Loucy (cell line): ENCODE measurements at regions not wholly inside any gene's neighbourhood (a gene's known extent, or its start where the extent isn't known, plus 50 kb on each side); places are given as distances from the start of the nearest gene placed in this dataset.

Experiments used
- H2AFZ ChIP-seq: fragments of 200-600 bp; sonication (generic); 2 replicates; pipeline ENCODE4 v1.6.0; 2016; ENCODE audit warnings: antibody characterized with exemption, mild to moderate bottlenecking, low read length, moderate library complexity
- H3F3A ChIP-seq: fragments of 200-600 bp; 2 replicates; pipeline ENCODE4 v1.6.0; 2016; ENCODE audit warnings: antibody characterized with exemption, low read depth, mild to moderate bottlenecking
- H3K27me3 ChIP-seq: fragments of 200-600 bp; sonication (generic); 2 replicates; pipeline ENCODE4 v1.6.1; 2014; ENCODE audit warnings: low read length, mild to moderate bottlenecking; ENCODE audit not compliant: insufficient read depth, poor library complexity, severe bottlenecking
- H3K36me3 ChIP-seq: fragments of 200-600 bp; sonication (generic); 2 replicates; pipeline ENCODE4 v1.6.1; 2016; ENCODE audit warnings: low read length; ENCODE audit not compliant: insufficient read depth
- H3K4me1 ChIP-seq: fragments of 200-600 bp; sonication (generic); 2 replicates; pipeline ENCODE4 v1.5.1; 2014; ENCODE audit warnings: low read length, mild to moderate bottlenecking; ENCODE audit not compliant: insufficient read depth, poor library complexity, severe bottlenecking
- H3K4me2 ChIP-seq: fragments of 200-600 bp; sonication (generic); 2 replicates; pipeline ENCODE4 v1.6.0; 2014; ENCODE audit warnings: antibody characterized with exemption, low read length, low read depth, mild to moderate bottlenecking; ENCODE audit not compliant: poor library complexity, severe bottlenecking
- H3K4me3 ChIP-seq: fragments of 200-600 bp; sonication (generic); 2 replicates; pipeline ENCODE4 v1.5.1; 2014; ENCODE audit warnings: low read length, mild to moderate bottlenecking, mixed read lengths; ENCODE audit not compliant: poor library complexity, severe bottlenecking
- H3K79me2 ChIP-seq: fragments of 200-600 bp; sonication (generic); 2 replicates; pipeline ENCODE4 v1.6.1; 2014; ENCODE audit warnings: low read length; ENCODE audit not compliant: insufficient read depth
- H3K9ac ChIP-seq: fragments of 200-600 bp; sonication (generic); 2 replicates; pipeline ENCODE4 v1.6.0; 2014; ENCODE audit warnings: mild to moderate bottlenecking, low read depth, low read length, moderate library complexity; ENCODE audit not compliant: poor library complexity, severe bottlenecking
- H3K9me2 ChIP-seq: fragments of 200-600 bp; sonication (generic); replicated peaks from 2 replicates; pipeline ENCODE4 v1.6.1; 2016; ENCODE audit warnings: low read depth, low read length, mixed read lengths
- H3K9me3 ChIP-seq: fragments of 200-600 bp; sonication (generic); 2 replicates; pipeline ENCODE4 v1.6.1; 2014; ENCODE audit warnings: mild to moderate bottlenecking, antibody characterized with exemption, low read length, low read depth; ENCODE audit not compliant: insufficient read depth
- H4K20me1 ChIP-seq: fragments of 200-600 bp; sonication (generic); 2 replicates; pipeline ENCODE4 v1.6.0; 2014; ENCODE audit warnings: antibody characterized with exemption, low read length, mild to moderate bottlenecking; ENCODE audit not compliant: insufficient read depth, poor library complexity, severe bottlenecking
- CTCF ChIP-seq: fragments of 200-600 bp; sonication (generic); conservative IDR thresholded peaks from 2 replicates; pipeline ENCODE4 v1.5.1; 2014; ENCODE audit warnings: mild to moderate bottlenecking, antibody characterized with exemption, low read length
- EZH2phosphoT487 ChIP-seq: fragments of 200-600 bp; IDR thresholded peaks from 2 replicates; pipeline ENCODE4 v1.6.1; 2018; ENCODE audit warnings: antibody characterized with exemption, mild to moderate bottlenecking, moderate library complexity, borderline replicate concordance

GRCh38 chr7:3134745-3135144 lies 91.1 kb upstream of the CARD11 start:
- Histone ChIP-seq H3K9me2 (no peaks in the 10 kb centered on the region), H3K4me3 (no peak overlapping the region), H3K9ac (no peak overlapping the region), H3K9me3 (no peaks in the 10 kb centered on the region; the same call in 1 of the 2 replicates), H3K79me2 (no peaks in the 10 kb centered on the region), H3K27me3 (no peaks in the 10 kb centered on the region), H3K4me2 (no peak overlapping the region), H4K20me1 (no peaks in the 10 kb centered on the region), H3K36me3 (no peaks in the 10 kb centered on the region), H2AFZ (no peak overlapping the region), H3F3A (no peaks in the 10 kb centered on the region), H3K4me1 (peaks cover 18% of the 10 kb centered on the region)
- no peak for TF ChIP-seq CTCF
- no peak for TF ChIP-seq EZH2phosphoT487

DNA sequence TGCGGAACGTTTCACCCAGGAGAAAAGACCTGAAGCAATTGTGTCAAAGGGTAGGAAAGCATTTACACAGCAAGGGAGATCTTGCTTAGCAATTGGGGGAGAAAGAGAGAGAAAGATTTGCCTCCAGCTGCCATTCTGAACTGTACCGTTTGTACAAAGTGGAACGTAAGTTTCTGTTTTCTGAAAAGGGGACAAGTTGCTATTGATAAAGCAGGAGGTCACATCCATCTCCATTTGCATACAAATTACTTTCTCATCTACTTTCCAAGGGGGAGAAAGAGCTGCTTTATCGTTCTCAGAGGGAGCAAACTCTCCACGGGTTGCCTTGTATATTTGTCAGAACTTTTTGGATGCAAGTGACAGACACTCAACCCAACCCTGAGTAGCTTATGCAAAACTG lies 92.0 kb upstream of the CARD11 start:
- H3K4me1 ChIP-seq, result peaks cover 18% of the 10 kb centered on the region
- no peak overlapping the region for H3K9ac ChIP-seq
- no peak overlapping the region for H2AFZ ChIP-seq

GRCh38 chr7:3138206-3138605 lies 94.5 kb upstream of the CARD11 start:
- H4K20me1 ChIP-seq, result no peaks in the 10 kb centered on the region
- H3K9ac ChIP-seq, result no peak overlapping the region
- no peaks in the 10 kb centered on the region for H3K9me2 ChIP-seq
- H2AFZ ChIP-seq, result no peak overlapping the region
- peaks cover 18% of the 10 kb centered on the region for H3K4me1 ChIP-seq
- H3K9me3 ChIP-seq, result no peaks in the 10 kb centered on the region
- no peak overlapping the region for H3K4me3 ChIP-seq
- H3F3A ChIP-seq, result no peaks in the 10 kb centered on the region
- H3K79me2 ChIP-seq, result no peaks in the 10 kb centered on the region
- TF ChIP-seq EZH2phosphoT487 (no peak), CTCF (no peak)
- H3K27me3 ChIP-seq, result no peaks in the 10 kb centered on the region
- no peak overlapping the region for H3K4me2 ChIP-seq
- no peaks in the 10 kb centered on the region for H3K36me3 ChIP-seq

More for the DNA sequence above, 92.0 kb upstream of the CARD11 start:
- Histone ChIP-seq H3K27me3 (no peaks in the 10 kb centered on the region), H3K4me2 (no peak overlapping the region), H3K4me3 (no peak overlapping the region), H3K36me3 (no peaks in the 10 kb centered on the region), H3K9me3 (no peaks in the 10 kb centered on the region; the same call in 1 of the 2 replicates), H3F3A (no peaks in the 10 kb centered on the region), H3K9me2 (no peaks in the 10 kb centered on the region), H4K20me1 (no peaks in the 10 kb centered on the region), H3K79me2 (no peaks in the 10 kb centered on the region)
- TF ChIP-seq CTCF (no peak), EZH2phosphoT487 (no peak)
